Neuronal stem cell (in vitro differentiated cells): ENCODE measurements at regions not wholly inside any gene's neighbourhood (a gene's known extent, or its start where the extent isn't known, plus 50 kb on each side); places are given as distances from the start of the nearest gene placed in this dataset.

Source experiments
- DNase-seq: peaks from one replicate; pipeline ENCODE4 v3.0.0-alpha.2; 2013; ENCODE audit warnings: low spot score
- H2AFZ ChIP-seq: one replicate; pipeline ENCODE4 v1.6.1; 2013; ENCODE audit warnings: mild to moderate bottlenecking, low read length, inconsistent platforms
- H2AK5ac ChIP-seq: 2 replicates; pipeline ENCODE4 v1.6.1; 2013; ENCODE audit warnings: low read depth, mild to moderate bottlenecking, inconsistent platforms, low read length, moderate library complexity, mixed read lengths
- H2BK120ac ChIP-seq: 2 replicates; pipeline ENCODE4 v1.6.1; 2013; ENCODE audit warnings: low read depth, mild to moderate bottlenecking, inconsistent platforms, low read length, moderate library complexity, mixed read lengths
- H2BK12ac ChIP-seq: one replicate; pipeline ENCODE4 v1.6.1; 2013; ENCODE audit warnings: low read length, inconsistent platforms
- H2BK15ac ChIP-seq: 2 replicates; pipeline ENCODE4 v1.6.1; 2013; ENCODE audit warnings: mild to moderate bottlenecking, low read length, inconsistent platforms, mixed read lengths
- H2BK5ac ChIP-seq: one replicate; pipeline ENCODE4 v1.6.1; 2013; ENCODE audit warnings: inconsistent platforms, mild to moderate bottlenecking, low read length, moderate library complexity
- H3K14ac ChIP-seq: one replicate; pipeline ENCODE4 v1.6.1; 2013; ENCODE audit warnings: low read length, inconsistent platforms
- H3K18ac ChIP-seq: 2 replicates; pipeline ENCODE4 v1.6.1; 2013; ENCODE audit warnings: low read length, inconsistent platforms
- H3K23ac ChIP-seq: 2 replicates; pipeline ENCODE4 v1.6.1; 2013; ENCODE audit warnings: low read depth, mild to moderate bottlenecking, mixed read lengths, low read length, inconsistent platforms; ENCODE audit not compliant: poor library complexity
- H3K27ac ChIP-seq: replicated peaks from 3 replicates; pipeline ENCODE4 v1.5.1; 2013; ENCODE audit warnings: low read length, inconsistent platforms
- H3K27me3 ChIP-seq, 3 experiments: 2 replicates each; pipeline ENCODE4 v1.6.1; 2013; ENCODE audit warnings: low read length in 3 of 3, mild to moderate bottlenecking in 2 of 3, inconsistent platforms in 1 of 3, low read depth in 1 of 3, mixed read lengths in 1 of 3, moderate library complexity in 1 of 3; ENCODE audit not compliant: control insufficient read depth in 3 of 3, insufficient read depth in 3 of 3
- H3K36me3 ChIP-seq, 2 donors: replicated peaks in 1 of 2; 2 replicates each; pipeline ENCODE4 v1.6.1; 2013; ENCODE audit warnings: low read length in 2 of 2; ENCODE audit not compliant: control insufficient read depth in 2 of 2, insufficient read depth in 2 of 2
- H3K4ac ChIP-seq: 2 replicates; pipeline ENCODE4 v1.6.1; 2013; ENCODE audit warnings: inconsistent platforms, mild to moderate bottlenecking, low read length, moderate library complexity
- H3K4me1 ChIP-seq, 2 donors: 1 replicate in 1 of 2; 2 replicates in 1 of 2; pipeline ENCODE4 v1.6.1; 2013; ENCODE audit warnings: low read length in 2 of 2, low read depth in 1 of 2; ENCODE audit not compliant: control insufficient read depth in 2 of 2, insufficient read depth in 1 of 2
- H3K4me2 ChIP-seq: one replicate; pipeline ENCODE4 v1.6.1; 2013; ENCODE audit warnings: mild to moderate bottlenecking, low read length, inconsistent platforms; ENCODE audit not compliant: insufficient read depth, poor library complexity, severe bottlenecking
- H3K4me3 ChIP-seq, 2 donors: 2 replicates each; pipeline ENCODE4 v1.5.1; 2013; ENCODE audit warnings: low read length in 2 of 2, mild to moderate bottlenecking in 2 of 2, inconsistent platforms in 1 of 2, moderate library complexity in 1 of 2
- H3K79me1 ChIP-seq: one replicate; pipeline ENCODE4 v1.6.1; 2013; ENCODE audit warnings: low read depth, mild to moderate bottlenecking, inconsistent platforms, low read length, moderate library complexity
- H3K9ac ChIP-seq: one replicate; pipeline ENCODE4 v1.6.1; 2013; ENCODE audit warnings: mild to moderate bottlenecking, low read depth, low read length, inconsistent platforms; ENCODE audit not compliant: poor library complexity
- H3K9me3 ChIP-seq, 2 donors: replicated peaks in 1 of 2; 2 replicates each; pipeline versions ENCODE3 to v1.6.1; 2013; ENCODE audit warnings: low read length in 2 of 2, mild to moderate bottlenecking in 2 of 2, inconsistent platforms in 1 of 2, low read depth in 1 of 2, mixed read lengths in 1 of 2, moderate library complexity in 1 of 2; ENCODE audit not compliant: control insufficient read depth in 2 of 2, insufficient read depth in 1 of 2
- H4K8ac ChIP-seq: one replicate; pipeline ENCODE4 v1.6.1; 2013; ENCODE audit warnings: low read depth, mild to moderate bottlenecking, inconsistent platforms, low read length, moderate library complexity
- H4K91ac ChIP-seq: one replicate; pipeline ENCODE4 v1.6.1; 2013; ENCODE audit warnings: low read length, low read depth, mild to moderate bottlenecking, inconsistent platforms; ENCODE audit not compliant: poor library complexity
- WGBS, 2 donors: extraction: QIAGEN DNeasy Blood & Tissue Kit; methylation state at CpG; one replicate each; pipeline ENCODE4 v1.1.7; 2013; ENCODE audit warnings: missing lambda C conversion rate in 2 of 2, mixed read lengths in 1 of 2; ENCODE audit not compliant: insufficient read length in 2 of 2, insufficient replicate concordance in 1 of 2; ENCODE audit errors: extremely low coverage in 2 of 2; 5-methylcytosine and 5-hydroxymethylcytosine counted together

- Histone ChIP-seq H2BK15ac (no peak overlapping the region), H3K18ac (no peak overlapping the region), H3K23ac (no peak overlapping the region), H2AK5ac (no peak overlapping the region), H3K27me3 (no peaks in the 10 kb centered on the region), H3K9ac (no peak overlapping the region), H2BK120ac (no peak overlapping the region), H2BK12ac (no peak overlapping the region), H3K4me3 (no peak overlapping the region), H3K27ac (no peak overlapping the region), H3K4me1 (peaks cover 0 to 1% of the 10 kb centered on the region in 2 donors), H2BK5ac (no peak overlapping the region), H3K4me2 (no peak overlapping the region), H3K9me3 (peaks cover 0 to 3% of the 10 kb centered on the region in 2 donors), H3K4ac (no peak overlapping the region), H4K91ac (no peak overlapping the region), H3K79me1 (no peaks in the 10 kb centered on the region), H3K36me3 (no peaks in the 10 kb centered on the region), H3K14ac (no peak overlapping the region), H2AFZ (no peak overlapping the region), H4K8ac (no peak overlapping the region)
- WGBS, 2 donors, result no CpG with 5 or more reads among the region's 3 CpGs
- DNase-seq, result no peak
Measured at GRCh38 chr18:25895518-25895917, 194.9 kb downstream of the SS18 start.

GRCh38 chr18:25886283-25886682 is 204.1 kb downstream of the SS18 start:
- no peaks in the 10 kb centered on the region for H3K4me1 ChIP-seq
- H4K8ac ChIP-seq, result no peak overlapping the region
- H3K27me3 ChIP-seq, result no peaks in the 10 kb centered on the region
- no peaks in the 10 kb centered on the region for H3K36me3 ChIP-seq
- no peaks in the 10 kb centered on the region for H3K9me3 ChIP-seq
- H2BK5ac ChIP-seq, result no peak overlapping the region
- no peak overlapping the region for H2BK120ac ChIP-seq
- no peak overlapping the region for H2AFZ ChIP-seq
- H3K4ac ChIP-seq, result no peak overlapping the region
- H3K14ac ChIP-seq, result no peak overlapping the region
- no peak overlapping the region for H3K4me2 ChIP-seq
- no peak overlapping the region for H3K23ac ChIP-seq
- H4K91ac ChIP-seq, result no peak overlapping the region
- H3K9ac ChIP-seq, result no peak overlapping the region
- no peak overlapping the region for H3K18ac ChIP-seq
- no peak overlapping the region for H2BK15ac ChIP-seq
- H3K27ac ChIP-seq, result no peak overlapping the region
- DNase-seq, result no peak
- no peak overlapping the region for H2AK5ac ChIP-seq
- no peaks in the 10 kb centered on the region for H3K79me1 ChIP-seq
- no peak overlapping the region for H2BK12ac ChIP-seq
- H3K4me3 ChIP-seq, result no peak overlapping the region

GRCh38 chr18:25883091-25883490 is 207.3 kb downstream of the SS18 start:
- no peak overlapping the region for H2BK120ac ChIP-seq
- no peaks in the 10 kb centered on the region for H3K36me3 ChIP-seq
- no peak overlapping the region for H3K27ac ChIP-seq
- H3K27me3 ChIP-seq, result no peaks in the 10 kb centered on the region
- H3K4me3 ChIP-seq, result no peak overlapping the region
- H3K14ac ChIP-seq, result no peak overlapping the region
- no peak overlapping the region for H3K9ac ChIP-seq
- no peak overlapping the region for H2AK5ac ChIP-seq
- H3K4me1 ChIP-seq, result peaks cover 0 to 2% of the 10 kb centered on the region in 2 donors
- H2AFZ ChIP-seq, result no peak overlapping the region
- H3K79me1 ChIP-seq, result no peaks in the 10 kb centered on the region
- no peaks in the 10 kb centered on the region for H3K9me3 ChIP-seq
- H2BK12ac ChIP-seq, result no peak overlapping the region
- no peak overlapping the region for H3K4me2 ChIP-seq
- no peak for DNase-seq
- H3K23ac ChIP-seq, result no peak overlapping the region
- no CpG with 5 or more reads among the region's 4 CpGs for WGBS, 2 donors
- no peak overlapping the region for H3K4ac ChIP-seq
- no peak overlapping the region for H4K8ac ChIP-seq
- H4K91ac ChIP-seq, result no peak overlapping the region
- no peak overlapping the region for H3K18ac ChIP-seq
- H2BK5ac ChIP-seq, result no peak overlapping the region
- H2BK15ac ChIP-seq, result no peak overlapping the region

GRCh38 chr18:25881149-25881548 is 209.3 kb downstream of the SS18 start:
- Histone ChIP-seq H3K14ac (no peak overlapping the region), H2AFZ (no peak overlapping the region), H3K79me1 (no peaks in the 10 kb centered on the region), H3K18ac (no peak overlapping the region), H3K23ac (no peak overlapping the region), H3K4me2 (no peak overlapping the region), H3K9me3 (no peaks in the 10 kb centered on the region), H3K9ac (no peak overlapping the region), H2BK15ac (no peak overlapping the region), H3K36me3 (no peaks in the 10 kb centered on the region), H2BK12ac (no peak overlapping the region), H3K4me3 (no peak overlapping the region), H3K27me3 (no peaks in the 10 kb centered on the region), H3K4ac (no peak overlapping the region), H3K27ac (no peak overlapping the region), H4K8ac (no peak overlapping the region), H3K4me1 (peaks cover 0 to 2% of the 10 kb centered on the region in 2 donors), H2AK5ac (no peak overlapping the region), H4K91ac (no peak overlapping the region), H2BK120ac (no peak overlapping the region), H2BK5ac (no peak overlapping the region)
- WGBS, 2 donors, result no CpG with 5 or more reads among the region's 2 CpGs
- DNase-seq, result no peak
